GM19452 (cell line): ENCODE measurements at regions not wholly inside any gene's neighbourhood (a gene's known extent, or its start where the extent isn't known, plus 50 kb on each side); places are given as distances from the start of the nearest gene placed in this dataset.
"Not testable (repeated sequence)": the region's sequence is repeated elsewhere in the genome, so short reads cannot be mapped to it uniquely, and the experiment has no call there.

Source experiments
- ATAC-seq: cut with Tn5 transposase; IDR thresholded peaks from one replicate; pipeline ENCODE4 v1.9.1; 2021; ENCODE audit not compliant: unreplicated experiment

DNA sequence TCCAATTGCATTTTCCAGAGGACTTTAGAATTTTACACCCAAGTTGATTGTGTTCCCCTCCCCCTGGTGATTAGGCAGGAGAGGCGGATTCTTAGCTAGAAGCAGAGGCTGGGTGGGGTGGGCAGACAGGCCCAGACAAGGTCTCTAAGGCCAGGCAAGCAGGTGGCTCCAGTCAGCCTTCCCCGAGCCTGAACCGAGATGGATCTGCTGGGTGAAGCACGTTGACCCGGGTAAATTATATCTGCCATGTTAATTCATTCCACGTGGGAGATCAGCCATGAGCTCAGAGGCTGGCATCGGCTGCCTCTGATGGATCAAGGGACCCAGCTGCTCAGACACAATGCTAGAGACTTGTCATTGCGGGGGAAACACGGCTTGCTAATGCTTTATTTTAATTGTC lies 159.5 kb upstream of the MAFB start:
- ATAC-seq, result no peak

DNA sequence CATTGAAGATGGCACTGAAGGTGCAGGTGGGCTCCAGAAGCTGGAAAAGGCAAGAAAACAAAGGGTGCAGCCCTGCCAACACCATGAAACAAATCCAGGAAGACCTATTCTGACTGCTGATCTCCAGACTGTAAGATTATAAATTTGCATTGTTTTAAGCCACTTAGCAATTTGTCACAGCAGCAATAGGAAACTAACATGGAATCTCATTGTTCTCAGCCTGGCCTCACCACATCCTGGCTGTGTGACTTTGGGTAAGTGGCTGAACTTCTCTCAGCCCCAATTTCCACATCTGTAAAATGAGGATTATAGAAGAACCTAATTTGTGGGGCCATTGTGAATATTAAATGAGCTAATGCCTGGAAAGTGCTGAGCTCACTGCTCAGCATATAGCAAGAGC lies 160.4 kb upstream of the MAFB start:
- no peak for ATAC-seq

DNA sequence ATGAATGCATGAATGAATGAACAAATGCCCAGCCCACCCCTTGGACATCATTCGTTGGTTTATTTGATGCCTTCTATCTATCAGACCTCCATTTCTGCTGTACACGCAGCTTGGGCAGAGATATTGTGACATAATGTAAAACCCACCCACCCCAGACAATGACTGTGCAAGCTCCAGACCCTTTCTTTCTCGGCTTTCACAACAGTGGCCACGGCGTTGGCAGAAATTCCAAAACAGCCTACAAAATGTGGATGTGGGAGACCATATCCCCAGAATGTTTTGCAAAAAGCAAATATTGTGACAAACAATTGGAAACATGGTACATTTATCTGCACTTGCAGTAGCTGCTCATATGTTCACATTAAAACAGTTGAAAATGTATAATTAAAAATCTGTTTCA lies 162.0 kb upstream of the MAFB start:
- no peak for ATAC-seq

DNA sequence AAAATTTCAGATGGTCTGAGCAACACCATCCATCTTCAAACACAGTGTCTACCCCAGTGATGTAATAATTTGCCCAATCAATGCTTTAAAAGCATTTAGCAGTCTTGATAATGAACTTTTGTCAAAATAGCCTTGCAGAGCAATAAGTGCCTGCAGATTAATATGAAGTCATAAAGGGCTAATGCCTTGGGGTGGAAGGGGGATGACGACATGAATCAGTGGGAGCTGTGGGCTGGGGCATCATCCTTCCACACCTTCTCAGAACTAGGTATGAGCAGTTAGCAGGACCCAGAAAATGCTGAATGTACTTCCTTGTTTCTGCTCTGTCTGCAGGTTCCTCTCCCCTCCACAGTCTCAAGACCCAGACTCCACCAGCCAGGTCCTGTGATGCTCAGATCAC lies 166.2 kb upstream of the MAFB start:
- no peak for ATAC-seq

DNA sequence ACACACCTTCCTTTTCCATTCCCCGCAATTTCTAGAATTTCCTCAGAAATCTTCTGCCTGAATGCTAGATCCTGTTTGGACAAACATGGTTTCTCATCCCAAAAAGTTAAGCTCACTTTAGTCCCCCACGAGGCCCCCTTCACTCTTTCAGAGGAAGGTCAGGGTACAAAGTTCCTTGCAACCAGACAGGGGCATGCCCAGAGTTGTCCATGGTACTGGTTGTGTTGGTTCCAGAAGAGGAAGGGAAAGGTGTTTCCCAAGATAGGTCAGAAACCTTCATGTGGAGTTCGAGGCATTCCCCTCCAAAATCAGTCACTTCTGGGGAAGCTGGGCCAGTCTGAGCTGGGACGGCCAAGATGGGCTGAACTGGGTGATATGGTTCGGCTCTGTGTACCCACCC lies 167.6 kb upstream of the MAFB start:
- ATAC-seq, result no peak

DNA sequence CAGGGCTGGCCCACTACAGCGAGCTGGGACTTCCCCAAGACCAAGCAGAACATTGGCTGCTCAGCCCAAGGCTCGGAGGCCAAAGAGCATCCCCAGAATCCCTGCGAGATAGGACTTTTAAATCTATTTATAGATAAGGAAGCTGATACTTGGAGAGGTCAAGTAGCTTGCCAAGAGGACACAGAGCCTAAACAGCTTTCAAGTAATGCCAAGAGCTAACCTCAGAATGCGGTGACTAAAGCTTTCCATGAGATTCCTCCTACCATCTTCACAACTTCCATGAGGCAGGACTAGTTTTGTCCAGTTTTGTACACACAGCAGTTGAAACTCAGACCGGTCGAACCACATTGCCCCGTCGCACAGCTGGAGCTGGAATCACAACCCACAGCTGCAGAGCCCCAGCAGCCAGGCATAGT lies 168.1 kb upstream of the TOP1 start:
- ATAC-seq, result no peak

DNA sequence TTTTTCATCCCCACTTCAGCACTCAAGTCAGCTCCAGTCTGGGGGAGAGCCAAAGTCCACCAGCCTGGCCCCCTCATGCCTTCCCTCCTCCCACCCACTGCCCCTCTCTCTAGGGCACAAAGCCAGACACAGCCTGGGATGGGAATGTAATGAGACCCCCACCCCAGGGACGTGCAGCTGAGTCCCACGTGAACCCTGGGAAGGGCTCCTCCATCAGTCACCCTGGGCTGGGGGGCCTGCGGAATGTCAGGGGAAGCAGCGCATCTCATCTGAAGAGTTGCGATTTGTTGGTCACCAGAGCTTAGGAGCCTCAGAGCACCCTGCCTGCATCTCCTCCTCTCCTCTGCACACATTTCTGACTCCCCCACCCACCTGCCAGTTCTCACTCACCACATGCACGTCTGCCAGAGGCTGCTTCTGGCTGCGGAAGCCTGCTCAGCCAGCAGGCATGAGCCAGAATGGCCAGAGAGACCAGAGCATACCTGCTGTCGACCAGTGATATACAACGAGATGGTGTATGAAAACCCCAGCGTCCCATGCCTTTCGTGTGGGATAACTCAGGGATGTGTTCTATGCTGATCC lies 167.1 kb upstream of the TOP1 start:
- ATAC-seq, result no peak

DNA sequence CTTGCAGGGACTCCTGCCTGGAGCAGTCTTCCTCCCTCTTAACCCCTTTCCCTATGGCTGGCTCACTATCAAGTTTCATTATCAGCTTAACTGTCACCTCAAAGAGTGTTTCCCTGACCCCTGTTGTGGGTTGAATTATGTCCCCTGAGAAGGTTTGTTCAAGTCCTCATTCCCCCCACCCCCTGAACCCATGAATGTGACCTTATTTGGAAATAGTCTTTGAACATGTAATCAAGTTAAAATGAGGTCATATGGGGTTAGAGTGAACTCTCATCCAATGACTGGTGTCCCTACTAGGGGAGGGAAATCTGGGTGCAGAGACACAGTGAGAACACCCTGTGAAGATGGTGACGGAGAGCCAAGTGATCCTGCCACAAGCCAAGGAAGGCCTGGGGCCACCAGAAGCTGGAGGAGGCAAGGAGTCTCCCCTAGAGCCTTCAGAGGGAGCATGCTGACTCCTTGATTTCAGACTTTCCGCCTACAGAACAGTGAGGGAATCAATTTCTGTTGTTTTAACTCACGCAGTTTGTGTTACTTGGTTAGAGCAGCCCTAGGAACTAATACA lies 165.2 kb upstream of the TOP1 start:
- ATAC-seq, result no peak

DNA sequence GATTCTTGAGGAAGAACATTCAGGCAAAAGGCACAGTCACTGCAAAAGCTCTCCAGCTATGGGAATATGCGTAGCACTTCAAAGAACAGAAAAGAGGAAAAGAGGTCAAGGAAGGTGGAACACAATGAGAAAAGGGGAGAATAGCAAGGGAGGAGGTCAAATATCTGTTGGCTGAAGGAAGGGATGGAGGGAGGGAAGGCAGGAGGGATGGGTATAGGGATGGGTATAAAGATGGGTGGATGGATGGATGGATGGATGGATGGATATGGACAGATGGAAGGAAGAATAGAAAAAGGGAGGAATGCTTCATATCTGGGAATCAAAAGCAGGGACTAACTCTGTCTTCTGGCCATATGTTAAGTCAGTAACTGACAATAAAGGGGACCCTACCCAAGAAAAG lies 164.2 kb upstream of the TOP1 start:
- ATAC-seq, result no peak

DNA sequence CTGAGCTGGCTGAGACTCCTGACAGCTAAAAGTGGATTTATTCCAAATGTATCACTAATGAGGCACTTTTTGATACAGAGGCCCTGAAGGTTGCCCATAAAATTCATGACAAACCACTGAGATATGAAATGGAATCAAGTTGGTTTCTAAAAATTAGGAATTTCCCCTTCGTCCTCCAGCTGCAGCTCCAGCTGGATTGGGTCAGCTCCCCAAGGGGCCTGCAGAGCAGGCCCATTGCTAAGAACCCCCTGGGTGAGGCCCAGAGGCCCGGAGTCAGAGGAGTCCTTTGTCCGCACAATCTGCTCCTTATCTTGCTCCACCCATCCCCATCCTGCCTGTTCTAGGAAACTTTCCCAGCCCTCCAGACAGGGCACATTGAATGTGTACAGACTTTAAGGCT lies 163.5 kb upstream of the TOP1 start:
- ATAC-seq, result no peak

DNA sequence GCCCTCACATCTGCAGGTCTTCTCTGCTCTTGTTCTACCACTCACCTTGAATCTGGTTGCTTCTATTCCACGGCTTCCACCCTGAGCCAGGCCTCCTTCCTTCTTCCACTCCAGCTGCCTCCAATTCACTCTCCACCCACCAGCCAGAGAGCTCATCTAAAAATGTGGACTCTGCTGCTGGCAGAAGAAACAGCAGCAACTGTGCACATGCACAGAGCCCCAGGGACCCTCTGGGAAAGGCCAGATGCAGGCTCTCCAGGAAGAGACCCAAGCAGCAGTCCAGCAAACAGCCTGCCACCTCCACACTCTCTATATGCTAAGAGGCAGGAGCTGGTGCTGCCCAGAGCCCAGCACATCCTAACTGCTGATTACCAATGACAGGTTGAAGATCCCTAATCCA lies 162.6 kb upstream of the TOP1 start:
- ATAC-seq, result no peak

DNA sequence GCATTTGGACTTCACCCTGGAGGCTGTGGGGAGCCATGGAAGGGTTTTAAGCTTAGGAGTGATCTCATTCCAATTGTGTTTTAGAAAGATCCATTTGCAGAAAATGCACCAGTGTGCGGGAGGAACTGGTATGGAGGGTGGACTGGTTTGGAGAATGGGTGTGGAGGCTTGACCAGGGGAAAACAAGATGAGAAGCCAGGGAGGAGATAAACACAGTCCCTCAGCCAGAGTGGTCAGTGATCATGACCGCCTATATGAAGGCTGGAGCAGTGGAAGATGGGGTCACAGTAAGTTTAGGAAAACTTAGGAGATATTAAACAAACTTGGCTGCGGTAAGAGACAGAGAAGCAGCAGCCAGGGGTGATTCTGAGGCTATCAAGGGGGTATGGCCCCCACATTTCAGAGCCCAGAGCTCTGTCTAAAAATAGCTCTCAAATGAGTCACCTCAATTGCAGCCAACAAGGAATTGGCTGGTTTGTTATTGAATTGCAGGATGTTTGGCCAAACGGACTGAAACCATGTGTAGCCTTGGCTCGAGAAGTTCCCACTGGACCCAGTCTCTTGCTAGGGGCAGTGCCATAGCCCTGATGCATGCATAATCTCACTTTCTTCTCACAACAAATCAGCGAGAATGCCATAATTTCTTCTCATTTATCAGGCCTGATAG lies 159.9 kb upstream of the TOP1 start:
- no peak for ATAC-seq

DNA sequence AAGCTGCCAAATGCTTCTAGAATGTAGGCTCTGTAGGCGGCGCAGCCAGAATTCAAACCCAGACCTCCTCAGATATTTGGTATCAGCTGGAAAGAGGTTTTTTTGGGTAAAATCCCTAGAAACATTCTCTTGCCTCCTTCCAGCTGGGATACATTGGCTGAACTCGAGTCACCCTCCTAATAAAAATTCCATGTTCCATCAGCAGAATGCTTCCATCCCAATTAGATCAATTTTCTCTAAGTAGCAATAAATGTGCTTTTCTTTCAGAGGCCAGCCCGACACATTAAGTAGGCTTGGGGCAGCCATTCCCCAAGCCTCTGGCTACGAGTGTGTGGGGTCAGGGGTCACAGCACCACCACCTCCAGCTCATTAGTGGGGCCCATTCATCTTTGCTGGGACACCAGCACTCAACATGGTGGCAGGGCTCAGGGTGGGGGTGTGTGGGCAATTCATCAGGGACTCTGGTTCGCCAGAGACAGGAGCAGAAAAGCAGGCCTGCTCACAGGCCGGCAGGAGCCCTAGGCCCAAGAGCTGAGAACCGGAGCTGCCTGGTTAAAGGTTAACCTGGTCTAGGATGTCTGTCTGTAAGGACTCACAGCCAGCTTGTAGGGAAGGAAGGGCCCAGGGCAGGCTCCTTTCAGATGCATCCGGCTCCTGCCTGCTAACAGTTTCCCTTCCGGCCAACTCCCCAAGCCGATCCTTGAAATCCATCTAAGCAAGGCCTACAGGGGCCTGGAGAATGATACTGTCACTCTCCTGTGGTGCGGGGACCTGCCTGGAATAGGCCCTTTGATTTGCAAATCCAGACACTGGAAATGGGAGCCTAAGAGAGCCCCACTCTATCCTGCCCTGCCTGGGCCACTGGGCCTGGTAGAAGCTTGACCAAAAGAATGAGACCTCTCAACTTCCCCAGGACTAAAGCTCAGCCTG lies 159.1 kb upstream of the TOP1 start:
- no peak for ATAC-seq

DNA sequence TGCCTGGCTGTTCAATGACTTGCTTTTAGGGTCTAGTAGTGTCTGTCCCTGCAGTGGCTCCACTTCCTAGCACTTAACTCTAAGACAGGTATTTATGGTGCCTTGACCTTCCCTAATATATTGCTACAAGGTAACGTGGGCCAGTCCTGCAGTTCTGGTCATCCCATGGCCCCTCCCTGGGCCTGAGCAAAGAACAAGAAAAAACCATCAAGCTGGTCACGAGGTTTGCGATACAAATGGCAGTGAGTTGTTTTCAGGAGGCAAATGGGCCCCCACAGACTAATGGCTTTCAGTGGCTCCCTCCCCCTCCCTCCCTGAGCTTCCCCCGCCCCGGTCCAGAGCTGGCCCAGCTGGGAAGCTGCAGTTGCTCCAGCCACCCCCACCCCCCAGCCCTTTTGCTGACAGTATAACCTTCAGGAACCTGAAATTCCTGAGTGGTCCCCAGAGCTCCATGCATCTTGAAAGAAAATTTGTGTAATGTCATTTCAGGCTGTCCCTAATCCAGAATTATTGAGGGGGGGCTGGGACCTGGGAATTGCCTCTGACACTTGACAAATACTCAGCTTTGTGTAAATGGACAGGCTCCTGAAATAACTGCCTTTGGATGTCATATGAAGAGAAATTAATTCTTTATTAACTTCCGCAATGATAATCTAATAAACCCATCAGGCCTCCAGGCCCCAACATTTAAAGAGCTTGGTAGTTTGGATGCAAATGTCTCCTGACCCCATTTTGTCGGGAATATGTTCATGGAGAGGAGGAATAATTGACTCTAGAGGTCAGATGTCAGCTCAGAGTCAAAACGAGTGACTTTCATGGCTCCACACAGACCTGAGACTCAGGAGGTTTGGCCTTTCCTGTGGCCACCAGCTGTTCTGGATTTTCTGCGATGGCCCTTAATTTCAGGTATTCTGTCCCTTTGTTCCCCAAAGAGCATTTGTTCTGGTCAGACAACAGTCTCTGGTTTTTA lies 153.2 kb upstream of the TOP1 start:
- no peak for ATAC-seq

DNA sequence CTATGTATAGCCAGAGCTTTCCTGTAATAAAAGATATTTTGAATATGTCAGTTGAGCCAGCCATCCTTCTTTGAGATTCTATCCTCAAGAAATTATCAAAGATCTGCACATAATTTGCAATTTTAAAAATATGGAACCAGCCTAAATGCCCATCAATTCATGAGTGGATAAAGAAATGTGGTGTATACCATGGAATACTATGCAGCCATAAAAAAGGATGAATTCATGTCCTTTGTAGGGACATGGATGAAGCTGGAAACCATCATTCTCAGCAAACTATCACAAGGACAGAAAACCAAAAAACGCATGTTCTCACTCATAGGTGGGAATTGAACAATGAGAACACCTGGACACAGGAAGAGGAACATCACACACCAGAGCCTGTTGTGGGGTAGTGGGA lies 150.5 kb upstream of the TOP1 start:
- ATAC-seq, result not testable (repeated sequence)

DNA sequence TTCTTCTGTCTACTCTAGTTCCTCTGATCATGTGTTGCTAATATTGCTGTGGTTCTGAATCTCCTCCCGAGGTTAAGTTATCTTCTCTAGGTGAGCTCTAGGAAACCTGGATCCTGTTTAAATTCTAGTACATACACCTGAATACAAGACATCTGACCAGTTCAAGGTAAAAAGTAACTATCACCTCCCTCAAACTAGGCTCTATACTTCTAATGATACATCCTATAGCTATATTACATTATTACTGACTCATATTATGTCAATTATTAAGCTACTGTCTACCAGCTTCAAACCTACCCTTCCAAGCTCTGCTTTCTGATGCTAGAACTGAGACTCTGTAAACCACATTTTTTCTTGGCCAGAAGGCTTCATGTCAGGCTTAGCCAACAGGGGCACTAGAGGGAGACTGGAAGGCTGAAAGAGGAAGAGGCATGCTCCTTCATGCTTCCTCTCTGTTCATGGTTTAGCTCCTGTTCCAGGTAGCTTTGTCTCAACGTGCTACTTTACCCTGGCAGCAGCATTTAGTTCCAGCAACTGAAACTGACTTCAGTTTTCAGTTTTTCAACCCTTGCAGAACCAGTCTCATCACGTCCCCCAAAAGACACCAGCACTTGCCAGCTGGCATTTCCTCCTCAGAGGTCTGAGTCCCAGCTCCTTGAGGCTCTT lies 148.4 kb upstream of the TOP1 start:
- ATAC-seq, result no peak

DNA sequence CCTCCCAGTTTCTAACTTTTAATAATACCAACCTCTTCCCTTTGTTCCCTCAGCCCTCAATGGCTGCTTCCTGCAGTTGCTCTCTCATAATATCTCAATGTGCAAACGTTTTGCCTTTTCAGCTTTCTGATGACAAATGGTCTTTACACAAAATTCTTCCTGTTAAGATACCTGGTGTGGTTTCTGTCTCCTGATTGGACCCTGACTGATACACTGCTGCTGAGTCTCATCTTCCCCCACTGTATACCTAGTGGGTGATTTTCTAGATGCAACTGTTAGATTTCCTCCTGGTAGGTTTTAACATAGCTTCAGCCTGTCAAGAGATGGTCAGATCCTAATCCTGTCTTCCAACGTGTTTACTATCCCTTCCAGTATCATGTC lies 147.9 kb upstream of the TOP1 start:
- no peak for ATAC-seq

DNA sequence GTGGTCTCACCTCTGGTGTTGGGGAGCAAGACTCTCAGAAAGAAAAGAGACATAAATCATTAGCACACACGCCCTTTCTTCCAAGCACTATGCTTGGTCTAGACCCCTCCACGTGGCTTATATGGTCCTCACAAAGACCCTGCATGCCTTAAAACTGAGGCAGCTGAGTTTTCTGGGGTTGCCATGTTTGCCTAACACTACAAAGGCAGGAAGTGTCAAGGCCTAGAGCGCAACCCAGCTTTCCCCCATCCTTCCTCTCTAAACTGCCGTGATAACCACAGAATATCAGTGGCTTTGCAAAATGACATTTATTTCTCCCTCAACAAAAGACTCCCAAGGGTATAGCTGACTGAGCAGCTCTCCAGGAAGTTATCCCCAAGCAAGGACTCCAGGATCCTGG lies 146.5 kb upstream of the TOP1 start:
- no peak for ATAC-seq

DNA sequence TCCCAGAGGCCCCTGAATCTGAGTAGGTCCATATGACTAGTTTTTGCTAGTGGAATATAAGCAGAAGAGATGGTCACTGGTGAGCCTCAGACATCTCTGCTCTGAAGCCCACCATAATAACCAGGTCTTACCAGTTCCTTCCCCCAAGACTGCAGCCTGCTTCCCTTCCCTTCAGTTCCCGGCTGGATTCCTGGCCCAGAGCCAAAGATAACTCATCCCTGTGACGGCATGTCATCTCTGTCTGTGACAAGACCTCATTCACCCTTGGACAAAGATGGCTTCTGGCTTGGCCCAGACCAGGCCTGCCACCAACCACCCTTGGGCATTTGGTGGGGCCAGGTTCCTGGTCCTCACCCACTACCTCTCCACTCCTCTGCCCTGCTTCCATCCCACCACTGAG lies 145.5 kb upstream of the TOP1 start:
- no peak for ATAC-seq

DNA sequence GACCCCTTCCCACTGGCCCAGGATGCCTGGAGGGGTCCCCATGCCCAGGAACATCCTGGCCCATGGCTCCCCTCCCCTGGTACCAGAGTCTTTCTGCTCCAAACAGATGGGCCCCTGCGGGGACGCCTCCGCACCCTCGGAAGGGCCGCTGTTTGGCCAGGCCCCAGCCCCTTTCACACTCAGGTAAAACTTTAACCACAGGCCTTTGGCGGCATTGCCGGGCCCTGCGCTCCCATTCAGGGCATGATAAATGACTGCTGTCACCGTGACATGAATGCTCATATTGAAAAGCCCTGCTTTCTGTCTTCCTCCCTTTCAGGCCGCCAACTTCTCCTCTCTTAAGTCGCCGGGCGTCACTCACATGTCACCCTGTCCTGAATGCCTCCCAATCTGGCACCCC lies 141.5 kb upstream of the TOP1 start:
- no peak for ATAC-seq
